ENCODE measurements at regions not wholly inside any gene's neighbourhood (a gene's known extent, or its start where the extent isn't known, plus 50 kb on each side); places are given as distances from the start of the nearest gene placed in this dataset.

- TF ChIP-seq BRD9 (IDR thresholded peaks at IDR 0.05; ENCODE audit: low read depth, partially characterized antibody) (no peak), VEZF1 (CRISPR knock-in tag; IDR thresholded peaks at IDR 0.05) (peak; percentile 45; the same call in 1 of the 2 replicates), JUND (IDR thresholded peaks at IDR 0.05; ENCODE audit: borderline replicate concordance, low read depth, low read length) (0 out of 2 replicates have a peak, but pooled peaks have one; percentile 32), JUND (tag; IDR thresholded peaks at IDR 0.05; ENCODE audit: borderline replicate concordance, low read depth, low read length) (no peak; the same call in 2 of the 3 replicates), MYBL2 (IDR thresholded peaks at IDR 0.05; ENCODE audit: low read depth) (0 out of 2 replicates have a peak, but pooled peaks have one; percentile 20), MYBL2 (CRISPR knock-in tag; IDR thresholded peaks at IDR 0.05; ENCODE audit: borderline replicate concordance) (no peak), EP300 (IDR thresholded peaks at IDR 0.05; ENCODE audit: low read length) (peak; percentile 80), ARID1B (IDR thresholded peaks at IDR 0.05) (peak; percentile 57; the same call in 1 of the 2 replicates), ATF4 (CRISPR knock-in tag; IDR thresholded peaks at IDR 0.05) (peak; percentile 87), RCOR1 (IDR thresholded peaks at IDR 0.05; ENCODE audit: borderline replicate concordance in 1 of 2, low read depth in 2 of 2, low read length in 2 of 2) (peak in 1 of 2 experiments; percentile 27; a peak in 1 of 4 replicates), CEBPB (tag; IDR thresholded peaks at IDR 0.05) (0 out of 2 replicates have a peak, but pooled peaks have one; percentile 32), ZNF121 (CRISPR knock-in tag; conservative IDR thresholded peaks at IDR 0.05) (no peak), TCF7 (IDR thresholded peaks at IDR 0.05; ENCODE audit: borderline replicate concordance) (no peak), ARHGAP35 (IDR thresholded peaks at IDR 0.05; ENCODE audit: partially characterized antibody) (no peak), CEBPG (CRISPR knock-in tag; IDR thresholded peaks at IDR 0.05) (no peak), CEBPG (tag; conservative IDR thresholded peaks at IDR 0.05 in 1 of 2, IDR thresholded peaks at IDR 0.05 in 1 of 2) (peak; percentile 60 to 75)
Observed at GRCh38 chr15:81848701-81849100, 197.1 kb downstream of the MEX3B start (continued).
